NCI-H187 treated with DMSO at 0.1 percent for 48 hours (cell line): ENCODE measurements at regions not wholly inside any gene's neighbourhood (a gene's known extent, or its start where the extent isn't known, plus 50 kb on each side); places are given as distances from the start of the nearest gene placed in this dataset.

Experiments used
- DNase-seq: peaks from one replicate; lab custom pipeline; 2025; lab: John Stamatoyannopoulos, UW

- no peak for DNase-seq
Observed at GRCh38 chr6:170114187-170114945, 176.5 kb downstream of the DLL1 start.

GRCh38 chr6:170113141-170113540 is 177.7 kb downstream of the DLL1 start:
- no peak for DNase-seq

GRCh38 chr6:170112583-170112860 is 178.4 kb downstream of the DLL1 start:
- no peak for DNase-seq

- no peak for DNase-seq
Observed at GRCh38 chr6:170111816-170112582, 178.9 kb downstream of the DLL1 start.

GRCh38 chr6:170111141-170111664 is 179.7 kb downstream of the DLL1 start:
- DNase-seq, result no peak

- DNase-seq, result no peak
Observed at GRCh38 chr6:170110201-170111140, 180.4 kb downstream of the DLL1 start.

GRCh38 chr6:170108890-170109587 is 181.8 kb downstream of the DLL1 start:
- DNase-seq, result no peak

GRCh38 chr6:170108456-170108855 is 182.4 kb downstream of the DLL1 start:
- no peak for DNase-seq

GRCh38 chr6:170107606-170108222 is 183.2 kb downstream of the DLL1 start:
- no peak for DNase-seq

- DNase-seq, result no peak
Observed at GRCh38 chr6:170106906-170107525, 183.9 kb downstream of the DLL1 start.

- no peak for DNase-seq
Observed at GRCh38 chr6:170102582-170103481, 188.0 kb downstream of the DLL1 start.

GRCh38 chr6:170102038-170102437 is 188.8 kb downstream of the DLL1 start:
- no peak for DNase-seq

- no peak for DNase-seq
Observed at GRCh38 chr6:170101281-170102035, 189.4 kb downstream of the DLL1 start.

GRCh38 chr6:170100046-170100445 is 190.8 kb downstream of the DLL1 start:
- DNase-seq, result no peak

- DNase-seq, result no peak
Observed at GRCh38 chr6:170099387-170099786, 191.5 kb downstream of the DLL1 start.

GRCh38 chr6:170098428-170099170 is 192.3 kb downstream of the DLL1 start:
- DNase-seq, result no peak

GRCh38 chr6:170097505-170098427 is 193.1 kb downstream of the DLL1 start:
- DNase-seq, result no peak
